GM19099 (cell line): ENCODE measurements at regions not wholly inside any gene's neighbourhood (a gene's known extent, or its start where the extent isn't known, plus 50 kb on each side); places are given as distances from the start of the nearest gene placed in this dataset.

Experiments used
- POLR2A ChIP-seq: IDR thresholded peaks from 3 replicates; pipeline ENCODE4 v1.6.1; 2011; ENCODE audit warnings: low read depth; ENCODE audit not compliant: insufficient read length; ENCODE audit errors: extremely low read depth

GRCh38 chr2:129744649-129745048 is 234.8 kb upstream of the RAB6C start:
- TF ChIP-seq POLR2A, result no peak

GRCh38 chr2:129747500-129748125 is 231.9 kb upstream of the RAB6C start:
- TF ChIP-seq POLR2A, result no peak

- TF ChIP-seq POLR2A, result no peak
Observed at GRCh38 chr2:129748250-129748649, 231.2 kb upstream of the RAB6C start.

GRCh38 chr2:129748653-129749052 is 230.8 kb upstream of the RAB6C start:
- TF ChIP-seq POLR2A, result no peak

GRCh38 chr2:129751409-129751808 is 228.1 kb upstream of the RAB6C start:
- TF ChIP-seq POLR2A, result no peak

- TF ChIP-seq POLR2A, result no peak
Observed at GRCh38 chr2:129752176-129752575, 227.3 kb upstream of the RAB6C start.

GRCh38 chr2:129752686-129753085 is 226.8 kb upstream of the RAB6C start:
- TF ChIP-seq POLR2A, result no peak

GRCh38 chr2:129753261-129753660 is 226.2 kb upstream of the RAB6C start:
- TF ChIP-seq POLR2A, result no peak

GRCh38 chr2:129754421-129754820 is 225.0 kb upstream of the RAB6C start:
- TF ChIP-seq POLR2A, result no peak

GRCh38 chr2:129754831-129755230 is 224.6 kb upstream of the RAB6C start:
- TF ChIP-seq POLR2A, result no peak

GRCh38 chr2:129755786-129756185 is 223.7 kb upstream of the RAB6C start:
- no peak for TF ChIP-seq POLR2A

- no peak for TF ChIP-seq POLR2A
Observed at GRCh38 chr2:129756276-129756675, 223.2 kb upstream of the RAB6C start.

GRCh38 chr2:129757366-129757914 is 222.0 kb upstream of the RAB6C start:
- TF ChIP-seq POLR2A, result no peak

GRCh38 chr2:129757915-129758783 is 221.3 kb upstream of the RAB6C start:
- no peak for TF ChIP-seq POLR2A

GRCh38 chr2:129758784-129759471 is 220.5 kb upstream of the RAB6C start:
- TF ChIP-seq POLR2A, result no peak
